DND-41 (cell line): ENCODE measurements at regions not wholly inside any gene's neighbourhood (a gene's known extent, or its start where the extent isn't known, plus 50 kb on each side); places are given as distances from the start of the nearest gene placed in this dataset.

Source experiments
- EZH2 ChIP-seq: IDR thresholded peaks from 3 replicates; pipeline ENCODE4 v1.6.1; 2012; ENCODE audit warnings: borderline replicate concordance, low read depth, mild to moderate bottlenecking, moderate library complexity, low read length, inconsistent platforms; ENCODE audit not compliant: severe bottlenecking
- TF ChIP-seq, protein P1 (sequence below): IDR thresholded peaks from 2 replicates; pipeline ENCODE4 v1.5.1; 2012; ENCODE audit warnings: borderline replicate concordance, low read length, moderate library complexity, mild to moderate bottlenecking; ENCODE audit not compliant: poor library complexity, severe bottlenecking; ENCODE audit errors: extremely low read depth

- TF ChIP-seq, protein P1, sequence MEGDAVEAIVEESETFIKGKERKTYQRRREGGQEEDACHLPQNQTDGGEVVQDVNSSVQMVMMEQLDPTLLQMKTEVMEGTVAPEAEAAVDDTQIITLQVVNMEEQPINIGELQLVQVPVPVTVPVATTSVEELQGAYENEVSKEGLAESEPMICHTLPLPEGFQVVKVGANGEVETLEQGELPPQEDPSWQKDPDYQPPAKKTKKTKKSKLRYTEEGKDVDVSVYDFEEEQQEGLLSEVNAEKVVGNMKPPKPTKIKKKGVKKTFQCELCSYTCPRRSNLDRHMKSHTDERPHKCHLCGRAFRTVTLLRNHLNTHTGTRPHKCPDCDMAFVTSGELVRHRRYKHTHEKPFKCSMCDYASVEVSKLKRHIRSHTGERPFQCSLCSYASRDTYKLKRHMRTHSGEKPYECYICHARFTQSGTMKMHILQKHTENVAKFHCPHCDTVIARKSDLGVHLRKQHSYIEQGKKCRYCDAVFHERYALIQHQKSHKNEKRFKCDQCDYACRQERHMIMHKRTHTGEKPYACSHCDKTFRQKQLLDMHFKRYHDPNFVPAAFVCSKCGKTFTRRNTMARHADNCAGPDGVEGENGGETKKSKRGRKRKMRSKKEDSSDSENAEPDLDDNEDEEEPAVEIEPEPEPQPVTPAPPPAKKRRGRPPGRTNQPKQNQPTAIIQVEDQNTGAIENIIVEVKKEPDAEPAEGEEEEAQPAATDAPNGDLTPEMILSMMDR, result no peak
- no peak for TF ChIP-seq EZH2
Measured at GRCh38 chr7:109582211-109582610, 1012.5 kb downstream of the DNAJB9 start.
